Endothelial cell (in vitro differentiated cells): ENCODE measurements at regions not wholly inside any gene's neighbourhood (a gene's known extent, or its start where the extent isn't known, plus 50 kb on each side); places are given as distances from the start of the nearest gene placed in this dataset.

Source experiments
- DNase-seq: peaks from one replicate; pipeline ENCODE4 v3.0.0; 2021; ENCODE audit warnings: low spot score
- H3K27ac Mint-ChIP-seq: one replicate; pipeline ENCODE4 v1.8.0; 2021; ENCODE audit warnings: mixed read lengths, inconsistent platforms; ENCODE audit not compliant: unreplicated experiment
- H3K27me3 Mint-ChIP-seq: one replicate; pipeline ENCODE4 v1.8.0; 2021; ENCODE audit warnings: mild to moderate bottlenecking, moderate library complexity, mixed read lengths, inconsistent platforms; ENCODE audit not compliant: unreplicated experiment
- H3K36me3 Mint-ChIP-seq: one replicate; pipeline ENCODE4 v1.8.0; 2021; ENCODE audit warnings: mild to moderate bottlenecking, low read depth, mixed read lengths, inconsistent platforms; ENCODE audit not compliant: unreplicated experiment
- H3K4me1 Mint-ChIP-seq: one replicate; pipeline ENCODE4 v1.8.0; 2021; ENCODE audit warnings: mild to moderate bottlenecking, mixed read lengths, inconsistent platforms; ENCODE audit not compliant: unreplicated experiment
- H3K4me3 Mint-ChIP-seq: one replicate; pipeline ENCODE4 v1.8.0; 2021; ENCODE audit warnings: mild to moderate bottlenecking, mixed read lengths, inconsistent platforms; ENCODE audit not compliant: unreplicated experiment
- H3K9me3 Mint-ChIP-seq: one replicate; pipeline ENCODE4 v1.8.0; 2021; ENCODE audit warnings: mixed read lengths, inconsistent platforms; ENCODE audit not compliant: unreplicated experiment
- CTCF ChIP-seq: fragments of 200-600 bp; sonication (generic); IDR thresholded peaks from one replicate; pipeline ENCODE4 v1.5.0; 2021; ENCODE audit warnings: antibody characterized with exemption; ENCODE audit not compliant: unreplicated experiment

DNA sequence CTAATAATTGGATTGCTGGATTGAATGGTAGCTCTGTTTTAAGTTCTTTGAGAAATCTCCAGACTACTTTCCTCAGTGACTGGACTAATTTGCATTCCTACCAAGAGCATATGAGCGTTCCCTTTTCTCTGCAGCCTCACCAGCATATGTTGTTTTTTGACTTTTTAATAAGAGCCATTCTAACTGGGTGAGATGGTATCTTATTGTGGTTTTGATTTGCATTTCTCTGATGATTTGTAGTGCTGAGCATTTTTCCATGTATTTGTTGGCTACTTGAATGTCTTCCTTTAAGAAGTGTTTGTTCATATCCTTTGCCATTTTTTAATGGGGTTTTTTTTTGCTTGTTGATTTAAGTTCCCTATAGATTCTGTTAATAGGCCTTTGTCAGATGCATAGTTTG, 94.7 kb upstream of the AHI1 start:
- H3K9me3 Mint-ChIP-seq = no peaks in the 10 kb centered on the region
- H3K27ac Mint-ChIP-seq = no peak overlapping the region
- DNase-seq = no peak
- no peaks in the 10 kb centered on the region for H3K27me3 Mint-ChIP-seq
- no peak for TF ChIP-seq CTCF
- H3K36me3 Mint-ChIP-seq = no peaks in the 10 kb centered on the region
- H3K4me1 Mint-ChIP-seq = no peaks in the 10 kb centered on the region
- H3K4me3 Mint-ChIP-seq = no peak overlapping the region

- Mint-ChIP-seq H3K4me3 (no peak overlapping the region), H3K27me3 (no peaks in the 10 kb centered on the region), H3K9me3 (no peaks in the 10 kb centered on the region), H3K27ac (no peak overlapping the region), H3K4me1 (no peaks in the 10 kb centered on the region), H3K36me3 (no peaks in the 10 kb centered on the region)
- no peak for TF ChIP-seq CTCF
- DNase-seq = no peak
Measured at GRCh38 chr6:135594000-135594399, 96.5 kb upstream of the AHI1 start.

- Mint-ChIP-seq H3K9me3 (no peaks in the 10 kb centered on the region), H3K4me3 (no peak overlapping the region), H3K4me1 (no peaks in the 10 kb centered on the region), H3K27ac (no peak overlapping the region), H3K27me3 (peaks cover 2% of the 10 kb centered on the region), H3K36me3 (no peaks in the 10 kb centered on the region)
- no peak for TF ChIP-seq CTCF
- no peak for DNase-seq
Measured at GRCh38 chr6:135600086-135600702, 102.7 kb upstream of the AHI1 start.

GRCh38 chr6:135600931-135601330, 103.4 kb upstream of the AHI1 start:
- TF ChIP-seq CTCF = no peak
- DNase-seq = no peak
- no peak overlapping the region for H3K4me3 Mint-ChIP-seq
- no peaks in the 10 kb centered on the region for H3K4me1 Mint-ChIP-seq
- H3K27ac Mint-ChIP-seq = no peak overlapping the region
- H3K36me3 Mint-ChIP-seq = no peaks in the 10 kb centered on the region
- peaks cover 2% of the 10 kb centered on the region for H3K27me3 Mint-ChIP-seq
- H3K9me3 Mint-ChIP-seq = no peaks in the 10 kb centered on the region

- H3K27me3 Mint-ChIP-seq = peaks cover 2% of the 10 kb centered on the region
- H3K27ac Mint-ChIP-seq = no peak overlapping the region
- DNase-seq = no peak
- peaks cover 3% of the 10 kb centered on the region for H3K4me1 Mint-ChIP-seq
- no peak for TF ChIP-seq CTCF
- no peaks in the 10 kb centered on the region for H3K36me3 Mint-ChIP-seq
- H3K9me3 Mint-ChIP-seq = no peaks in the 10 kb centered on the region
- H3K4me3 Mint-ChIP-seq = no peak overlapping the region
Measured at GRCh38 chr6:135601857-135602256, 104.3 kb upstream of the AHI1 start.
